GM19043 (cell line): ENCODE measurements at regions not wholly inside any gene's neighbourhood (a gene's known extent, or its start where the extent isn't known, plus 50 kb on each side); places are given as distances from the start of the nearest gene placed in this dataset.

Experiments used
- ATAC-seq: cut with Tn5 transposase; IDR thresholded peaks from one replicate; pipeline ENCODE4 v1.9.1; 2021; ENCODE audit warnings: low read depth; ENCODE audit not compliant: unreplicated experiment

DNA sequence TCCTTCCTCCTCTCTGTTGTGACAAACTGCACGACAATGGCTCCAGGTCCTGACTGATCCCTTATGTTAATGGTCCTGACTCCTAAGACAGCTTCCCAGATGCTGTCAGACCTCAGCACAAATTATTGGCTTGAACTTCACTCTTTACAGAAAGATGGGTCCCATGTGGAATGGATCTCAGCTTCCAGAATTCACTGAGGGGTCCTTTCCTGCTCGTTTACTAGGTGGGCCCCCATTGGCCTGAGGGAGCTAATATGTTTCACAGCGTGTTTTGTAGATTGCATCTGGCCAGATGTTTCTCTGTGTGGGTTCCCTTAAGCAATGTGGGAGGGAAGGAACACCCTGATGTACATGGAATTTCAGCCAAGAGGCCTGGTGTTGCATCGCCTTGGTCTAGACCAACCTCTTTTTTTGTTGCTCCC lies 826.6 kb downstream of the MAFB start:
- ATAC-seq = no peak

DNA sequence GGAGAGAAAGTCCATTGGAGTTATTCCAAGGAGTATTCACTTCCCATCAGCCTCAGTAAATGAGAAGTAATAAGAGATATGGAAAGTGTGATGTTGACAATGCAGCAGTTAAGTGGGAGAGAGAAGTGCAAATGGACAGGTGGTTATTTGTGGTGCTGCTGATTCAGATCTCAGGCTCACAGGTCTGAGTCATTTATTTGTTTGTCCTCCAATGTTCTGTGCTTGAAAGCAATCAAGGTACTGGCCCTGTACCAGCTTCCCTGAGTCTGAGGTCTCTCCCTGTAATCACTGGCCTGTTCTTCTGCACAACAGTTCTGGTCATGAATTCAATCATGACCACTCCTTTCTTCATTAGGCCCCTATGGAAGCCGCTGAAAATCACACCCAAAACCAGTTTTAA lies 827.7 kb downstream of the MAFB start:
- no peak for ATAC-seq

DNA sequence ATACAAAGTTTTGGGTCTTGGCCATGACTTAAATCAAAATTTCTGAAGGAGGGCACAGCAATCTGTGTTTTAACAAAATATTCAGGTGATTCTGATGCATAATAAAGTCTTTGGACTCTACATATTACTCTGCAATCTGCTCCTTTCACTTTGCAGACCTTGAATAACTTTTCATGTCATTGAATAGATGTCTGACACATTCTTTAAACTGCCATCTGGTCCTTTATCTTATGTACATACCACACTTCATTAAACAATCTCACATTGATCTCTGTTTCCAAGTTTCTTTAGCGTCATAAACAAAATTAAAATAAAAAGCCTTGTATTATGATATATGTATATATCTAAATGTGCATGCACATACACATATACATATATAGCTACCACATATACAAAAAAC lies 831.2 kb downstream of the MAFB start:
- ATAC-seq = no peak

DNA sequence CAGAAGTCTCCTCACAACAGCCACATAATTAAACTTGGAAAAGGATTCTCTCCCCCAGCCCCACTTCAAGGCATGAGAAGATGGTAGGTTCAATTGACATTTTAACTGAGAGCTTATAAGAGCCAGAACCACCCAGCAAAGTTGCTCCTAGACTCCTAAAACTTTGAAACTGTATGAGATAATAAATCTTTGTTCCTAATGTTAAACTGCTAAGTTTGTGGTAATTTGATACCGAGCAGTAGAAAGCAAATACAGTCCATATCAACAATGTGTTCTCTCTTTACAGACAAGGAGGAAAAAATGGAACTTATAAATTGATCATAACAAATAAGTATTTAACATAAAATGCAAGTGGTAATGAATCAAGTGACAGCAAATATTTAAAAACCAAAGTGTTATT lies 831.8 kb downstream of the MAFB start:
- no peak for ATAC-seq

DNA sequence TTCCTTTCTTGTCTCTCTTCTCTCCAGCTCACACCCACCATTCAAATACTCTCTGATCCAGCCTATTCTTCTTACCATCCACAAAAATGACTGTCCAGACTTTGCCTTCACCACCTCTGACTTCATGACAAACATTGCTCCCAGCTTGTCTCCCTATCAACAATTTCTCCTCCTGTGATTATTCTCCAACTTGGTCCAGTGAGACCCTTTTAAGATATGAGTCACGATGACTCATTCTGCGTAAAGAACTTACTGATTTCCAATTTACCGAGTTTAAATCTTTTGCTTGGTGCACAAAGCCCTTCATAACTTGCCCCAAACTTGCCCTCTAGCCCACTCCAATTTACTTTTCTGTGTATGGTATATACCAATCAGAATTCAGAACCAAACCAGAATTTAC lies 833.2 kb downstream of the MAFB start:
- ATAC-seq = no peak

DNA sequence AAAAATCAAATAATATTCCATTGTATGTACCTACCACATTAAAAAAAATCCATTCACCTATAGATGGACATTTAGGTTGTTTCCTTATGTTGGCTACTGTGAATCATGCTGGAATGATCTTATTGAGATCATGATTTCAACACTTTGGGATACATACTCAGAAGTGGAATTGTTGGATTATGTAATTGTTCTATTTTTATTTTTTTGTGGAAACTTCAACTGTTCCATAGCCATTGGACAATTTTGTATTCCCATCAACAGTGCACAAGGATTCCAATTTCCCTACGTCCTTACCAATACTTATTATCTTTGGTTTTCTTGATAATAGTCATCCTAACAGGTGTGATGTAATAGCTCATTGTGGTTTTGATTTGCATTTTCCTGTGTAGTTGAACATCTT lies 834.0 kb downstream of the MAFB start:
- ATAC-seq = no peak

DNA sequence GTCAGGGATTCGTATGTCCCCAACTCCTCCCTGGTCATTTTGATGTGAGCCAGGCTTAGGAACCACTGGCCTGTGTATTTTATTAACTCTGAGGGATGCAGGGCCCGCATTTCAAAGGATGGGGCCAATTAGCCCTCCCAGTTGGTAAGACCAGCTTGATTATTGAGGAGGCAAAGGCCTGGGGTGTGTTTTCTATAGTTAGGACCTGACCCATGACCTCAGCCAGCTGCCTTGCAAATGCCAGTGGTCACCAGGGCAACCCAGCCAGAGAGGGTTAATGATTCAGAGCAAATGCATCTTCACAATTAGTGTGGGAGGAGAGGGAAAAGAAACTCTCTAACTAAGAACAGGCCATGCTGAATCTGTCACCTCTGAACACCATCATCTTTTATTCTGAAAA lies 835.4 kb downstream of the MAFB start:
- ATAC-seq = peak; percentile 62

DNA sequence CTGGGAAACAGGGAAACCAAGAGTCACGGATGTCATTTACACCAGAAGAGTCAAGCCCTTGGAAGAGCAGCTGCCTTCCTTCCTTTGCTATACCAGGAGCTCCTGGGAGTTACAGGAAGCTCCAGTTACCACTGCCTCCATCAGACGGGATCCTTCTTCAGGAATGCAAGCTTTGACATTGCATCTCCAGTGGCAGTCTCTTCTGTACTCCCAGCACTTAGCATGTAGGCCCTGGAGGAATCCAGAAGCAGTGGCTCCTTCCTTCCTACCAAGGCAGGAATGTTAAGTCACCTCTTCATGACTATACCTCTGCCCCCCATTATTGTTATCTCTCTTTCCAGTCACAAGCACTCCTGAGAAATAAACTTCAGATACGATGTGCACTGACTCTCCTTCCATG lies 836.0 kb downstream of the MAFB start:
- no peak for ATAC-seq

DNA sequence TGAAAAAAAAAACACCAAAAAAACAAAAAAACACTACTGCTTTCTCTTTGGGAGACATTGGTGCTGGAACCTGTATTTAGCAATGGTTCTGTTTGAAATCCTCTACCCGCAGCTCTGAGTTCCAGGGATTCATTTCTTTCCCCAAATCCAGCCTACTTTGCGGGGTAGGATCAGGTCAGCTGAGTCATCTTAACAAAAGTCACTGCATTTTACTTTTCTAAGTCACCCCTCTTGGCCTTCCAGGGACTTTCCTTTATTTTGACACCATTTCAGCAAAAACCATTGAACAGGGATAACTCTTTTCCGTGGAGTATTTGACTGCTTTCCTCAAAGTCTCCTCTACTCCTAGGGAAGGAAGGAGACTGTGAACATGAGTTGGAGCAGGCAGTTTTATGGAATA lies 837.6 kb downstream of the MAFB start:
- ATAC-seq = no peak

DNA sequence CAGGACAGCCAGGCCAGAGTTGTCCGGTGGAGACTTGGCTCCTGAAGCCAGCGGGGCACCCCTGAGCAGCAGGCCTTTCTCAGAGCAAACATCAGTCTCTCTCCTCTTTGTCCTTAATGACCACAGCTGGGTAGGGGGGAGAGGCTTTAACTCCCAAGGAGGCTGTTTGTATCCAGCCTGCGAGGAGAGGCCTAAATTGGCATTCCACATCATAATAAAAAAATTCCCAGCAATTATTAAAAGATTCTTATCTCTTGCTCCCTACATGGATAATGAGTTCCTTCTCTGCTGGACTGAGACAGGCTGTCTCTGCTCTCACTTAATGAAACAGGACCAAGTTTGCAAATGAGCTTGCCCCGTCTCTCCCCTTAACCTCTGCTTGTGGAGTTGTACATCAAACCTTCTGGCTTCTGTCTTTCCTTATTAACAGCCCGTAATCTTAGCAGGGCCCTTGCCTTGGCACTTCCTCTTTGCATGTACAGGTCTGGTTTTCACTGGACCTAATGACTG lies 838.2 kb downstream of the MAFB start:
- no peak for ATAC-seq

DNA sequence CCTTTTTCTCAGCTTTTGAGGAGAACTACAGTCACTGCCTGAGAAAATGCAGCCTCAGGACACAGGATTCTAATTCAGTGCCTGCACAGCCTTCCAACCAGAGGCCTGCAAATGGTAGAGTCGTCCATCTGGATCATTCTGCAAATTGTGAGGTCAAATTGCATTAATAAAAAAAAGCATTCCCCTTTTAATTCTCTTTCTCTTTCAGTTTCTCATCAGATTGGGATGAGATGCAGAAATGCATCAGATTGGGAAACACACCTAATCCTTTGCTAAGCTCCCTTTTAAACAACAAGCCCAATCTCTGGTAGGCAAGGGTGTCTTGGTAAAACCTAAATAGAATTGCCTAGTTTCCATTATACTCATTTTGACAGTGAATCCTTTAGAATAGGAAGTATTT lies 838.8 kb downstream of the MAFB start:
- no peak for ATAC-seq

DNA sequence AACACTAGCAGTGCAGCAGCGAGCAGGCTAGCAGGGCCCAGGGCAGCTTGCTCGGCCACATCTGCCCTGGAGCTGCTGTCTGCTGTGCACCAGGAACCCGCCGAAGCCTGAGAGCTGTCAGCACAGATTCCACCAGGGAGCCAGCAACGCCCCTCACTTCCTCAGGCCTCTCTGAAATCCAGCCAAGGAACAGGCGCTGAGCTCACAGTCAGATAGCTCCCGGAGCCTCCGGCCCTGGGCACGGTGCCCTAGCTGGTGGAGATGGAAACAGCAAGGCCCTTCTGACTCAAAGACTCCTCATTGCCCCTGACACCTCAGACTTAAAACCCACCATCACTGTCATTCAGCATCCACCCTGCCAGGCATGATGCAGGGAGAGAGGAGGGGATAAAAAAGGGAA lies 839.4 kb downstream of the MAFB start:
- ATAC-seq = no peak

DNA sequence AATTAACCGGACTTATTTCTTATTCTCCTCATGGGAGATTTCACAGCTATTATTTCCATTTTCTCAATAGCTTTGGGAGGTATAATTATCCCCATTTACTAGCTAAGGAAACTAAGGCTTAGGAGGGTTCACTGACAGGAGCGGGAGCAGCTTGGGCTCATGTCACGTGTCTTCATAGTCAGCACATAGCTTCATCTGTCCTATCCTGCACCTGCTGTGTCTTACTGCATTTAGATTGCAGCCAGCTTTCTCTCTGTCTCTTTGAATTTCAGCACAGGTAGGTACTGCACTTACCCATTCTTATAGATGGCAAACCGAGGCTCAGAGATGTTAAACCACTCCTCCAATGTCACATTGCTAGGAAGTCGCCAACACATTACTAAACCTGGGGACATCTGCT lies 839.9 kb downstream of the MAFB start:
- no peak for ATAC-seq

DNA sequence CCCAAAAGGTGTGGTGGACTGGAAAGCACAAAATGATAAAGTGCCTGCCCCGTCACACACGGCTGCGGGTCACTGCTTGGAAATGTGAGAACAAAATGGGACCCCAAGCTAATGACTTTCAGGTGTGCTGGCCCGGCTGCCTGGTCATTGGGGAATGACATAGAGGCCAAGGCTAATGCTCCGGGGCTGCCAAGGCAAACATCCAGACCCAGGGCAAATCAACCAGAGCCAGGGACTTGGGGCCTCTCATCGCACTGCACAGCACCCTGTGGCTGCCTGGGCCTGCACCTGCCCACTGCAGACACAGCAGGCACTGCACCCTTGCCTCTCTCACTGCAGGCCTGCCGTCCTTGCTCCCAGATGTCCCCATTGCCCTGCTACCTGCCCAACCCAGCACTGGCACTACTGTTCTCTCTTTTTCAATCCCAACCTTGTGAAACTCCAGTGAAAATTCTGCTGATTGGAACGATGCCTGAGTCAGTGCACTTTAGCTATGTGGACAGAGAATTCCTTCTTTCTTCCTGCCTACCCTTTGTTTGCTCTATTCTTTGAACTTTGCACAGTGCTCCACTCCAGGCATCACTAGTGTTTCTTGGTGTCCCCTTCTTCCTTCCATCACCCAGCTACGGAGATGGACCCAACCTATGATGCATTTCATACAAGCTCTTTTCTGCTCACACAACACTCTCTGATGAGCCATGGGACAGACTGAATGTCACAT lies 849.5 kb downstream of the MAFB start:
- ATAC-seq = no peak

DNA sequence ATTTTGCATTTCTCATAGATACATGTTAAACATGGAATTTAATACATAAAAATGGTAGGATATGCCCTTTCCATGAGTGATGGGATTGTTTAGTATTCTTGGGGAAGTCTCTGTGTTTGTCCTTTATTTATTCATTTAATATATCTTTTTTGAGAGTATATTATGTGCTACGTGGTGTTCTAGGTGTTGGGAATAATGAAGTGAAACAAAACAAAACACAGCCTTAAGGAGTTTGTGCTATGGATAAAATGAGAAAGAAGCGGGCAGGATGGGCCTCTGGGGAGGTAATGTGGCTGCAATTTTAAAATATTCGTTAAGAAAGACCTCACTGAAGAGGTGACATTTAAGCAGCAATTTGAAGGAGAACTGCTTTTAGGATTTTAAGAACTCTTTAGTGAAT lies 851.5 kb downstream of the MAFB start:
- ATAC-seq = no peak

DNA sequence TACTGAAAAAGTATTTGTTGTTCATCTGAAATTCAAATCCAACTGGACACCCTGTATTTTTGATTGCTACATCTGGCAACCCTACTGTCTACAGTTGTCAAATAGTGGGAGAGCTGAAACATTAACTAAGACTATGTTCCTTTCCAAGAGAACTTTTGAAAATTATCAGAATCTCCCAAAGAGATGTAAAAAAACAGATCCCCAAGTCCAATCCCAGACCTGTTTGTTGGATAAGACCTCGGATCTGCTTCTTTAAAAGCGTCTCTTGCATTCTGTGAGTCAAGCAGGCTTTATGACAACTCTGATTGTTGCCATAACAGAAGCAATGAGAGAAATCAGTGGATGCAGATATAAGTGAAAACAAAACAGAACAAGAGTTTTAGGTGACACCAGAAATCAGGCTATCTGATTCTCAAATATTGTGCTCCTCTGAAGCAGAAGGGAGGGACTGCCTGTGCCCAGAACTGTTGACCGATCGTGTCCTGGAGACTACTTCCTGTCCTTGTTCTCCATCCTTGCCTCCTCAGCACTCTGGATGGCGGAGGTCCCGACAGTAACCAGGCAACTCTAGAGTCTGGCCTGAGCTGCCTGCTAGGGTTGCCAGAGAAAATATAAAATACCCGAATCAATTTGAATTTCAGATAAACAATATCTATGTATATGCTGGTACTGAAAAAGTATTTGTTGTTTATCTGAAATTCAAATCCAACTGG lies 853.8 kb downstream of the MAFB start:
- no peak for ATAC-seq

DNA sequence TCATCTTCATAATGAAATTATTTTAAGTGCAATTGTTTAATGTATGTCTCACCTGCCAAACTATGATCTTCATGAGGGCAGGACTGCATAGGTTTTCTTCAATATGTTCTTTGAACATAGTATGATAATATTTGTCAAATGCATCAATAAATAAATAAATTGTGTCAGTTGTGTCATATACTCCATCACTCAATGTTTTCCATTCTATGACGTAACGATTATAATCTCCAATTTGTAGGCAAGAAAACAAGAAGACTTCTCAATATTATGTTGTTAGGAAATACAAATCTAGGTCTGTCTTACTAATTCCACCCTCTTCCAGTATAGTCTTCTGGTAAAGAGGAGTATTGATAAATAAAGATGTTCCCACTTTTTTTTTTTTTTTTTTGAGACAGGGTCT lies 858.1 kb downstream of the MAFB start:
- ATAC-seq = no peak

DNA sequence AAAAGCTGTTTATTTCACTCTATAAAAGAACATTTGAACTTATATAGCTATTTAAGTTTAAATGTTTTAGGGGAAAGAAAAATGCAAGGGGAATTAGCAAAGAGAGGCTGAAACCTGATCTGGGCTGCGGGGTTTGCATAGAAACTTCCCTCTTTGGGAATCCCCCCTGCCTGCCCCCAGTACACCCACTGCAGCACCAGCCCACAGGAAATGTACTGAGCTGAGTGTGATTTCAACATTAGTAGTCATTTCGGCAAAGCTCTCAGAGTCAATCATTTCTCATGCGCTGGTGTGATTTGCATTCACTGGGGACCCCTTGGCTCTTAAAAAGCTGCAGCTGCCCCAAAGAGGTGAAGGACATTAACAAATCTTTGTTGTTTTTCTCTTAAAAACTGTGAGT lies 859.4 kb downstream of the MAFB start:
- peak; percentile 75 for ATAC-seq

DNA sequence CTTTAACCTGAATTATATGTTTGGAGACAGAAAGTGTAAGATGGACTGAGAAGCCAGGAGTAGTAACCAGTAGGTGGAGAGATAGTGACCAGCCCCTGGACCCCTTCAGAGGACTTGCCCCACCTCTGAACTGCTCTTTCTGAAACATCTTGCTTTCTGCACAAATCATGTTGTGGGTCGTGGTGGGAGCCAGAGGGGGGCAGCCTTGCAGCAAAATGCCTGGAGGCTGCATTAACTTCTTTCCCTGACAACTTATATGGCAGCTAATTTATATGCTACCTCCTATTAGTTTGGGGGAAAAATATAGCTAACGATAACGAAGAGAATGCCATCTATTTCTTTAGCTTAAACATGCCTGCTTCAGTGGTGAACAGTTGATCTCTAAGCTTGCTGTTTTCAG lies 859.8 kb downstream of the MAFB start:
- no peak for ATAC-seq

DNA sequence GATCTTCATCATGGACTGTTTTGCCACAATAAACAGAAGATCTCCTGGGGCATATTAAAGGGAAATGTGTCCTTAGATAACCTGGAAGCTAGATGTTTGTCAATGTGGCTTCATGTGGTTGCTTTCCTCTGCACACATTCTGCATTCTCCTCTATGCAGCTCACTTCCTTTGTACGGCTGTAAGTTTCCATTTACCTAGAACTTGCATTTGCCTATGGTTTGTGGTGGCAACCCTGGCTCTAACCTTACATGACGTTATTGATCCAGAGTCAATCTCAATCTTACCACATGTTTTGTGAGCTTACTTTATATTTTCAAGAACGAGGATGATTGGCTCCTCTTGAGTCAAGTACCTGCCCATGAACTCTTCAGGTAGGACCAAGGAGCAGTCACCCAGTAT lies 863.1 kb downstream of the MAFB start:
- peak; percentile 44 for ATAC-seq

DNA sequence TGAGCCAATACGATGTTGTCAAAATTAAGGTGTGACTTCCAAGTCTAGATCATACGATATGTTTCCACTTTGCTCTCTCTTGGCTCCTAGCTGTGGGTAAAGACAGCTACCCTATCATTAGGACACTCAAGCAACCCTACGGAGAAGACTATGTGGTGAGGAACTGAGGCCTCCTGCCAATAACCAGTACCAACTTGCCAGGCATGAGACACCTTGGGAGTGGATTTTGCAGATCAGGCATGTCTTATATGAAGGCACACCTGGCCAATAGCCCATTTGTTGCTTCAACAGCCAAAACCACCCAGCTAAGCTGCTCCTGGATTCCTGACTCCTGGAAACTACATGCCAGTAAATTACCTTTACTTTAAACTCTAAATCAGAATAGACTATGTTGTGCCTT lies 863.4 kb downstream of the DHX35 start:
- no peak for ATAC-seq

DNA sequence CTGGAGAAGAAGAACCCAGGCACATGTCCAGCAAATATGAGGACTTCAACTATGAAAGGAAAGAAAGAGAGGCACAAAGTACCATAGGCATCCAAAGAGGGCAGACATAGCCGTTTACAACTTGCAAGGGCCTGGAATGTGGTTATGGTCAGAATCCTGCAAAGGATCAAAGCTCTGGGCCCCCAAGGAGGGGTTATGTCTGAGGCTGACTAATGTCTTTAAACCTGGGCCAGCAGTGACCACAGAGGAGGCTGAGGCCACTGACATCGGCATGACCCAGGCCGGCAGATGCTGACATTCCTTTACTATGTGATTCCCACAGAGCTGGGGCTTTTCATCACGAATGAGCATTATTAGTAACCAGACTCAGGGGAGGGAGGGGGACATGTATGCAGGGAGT lies 861.1 kb downstream of the DHX35 start:
- ATAC-seq = no peak
